Activated CD8-positive, alpha-beta T cell treated with anti-CD3 and anti-CD28 coated beads for 36 hours (primary cell): ENCODE measurements at regions not wholly inside any gene's neighbourhood (a gene's known extent, or its start where the extent isn't known, plus 50 kb on each side); places are given as distances from the start of the nearest gene placed in this dataset.

Source experiments
- ATAC-seq: fragments of 200-7000 bp; cut with Tn5 transposase; one replicate; pipeline ENCODE4 v1.10.0; 2021; ENCODE audit warnings: mild to moderate bottlenecking, moderate library complexity
- CTCF ChIA-PET: fragments of 350-600 bp; sonication (Branson Sonifier 250); formaldehyde crosslinking; loops from one replicate; lab custom pipeline; 2021; ENCODE audit warnings: antibody characterized with exemption; lab: Charles Lee
- POLR2A ChIA-PET: fragments of 350-600 bp; sonication (Branson Sonifier 250); formaldehyde crosslinking; loops from one replicate; lab custom pipeline; 2021; ENCODE audit warnings: antibody characterized with exemption; lab: Charles Lee
- DNase-seq: peaks from one replicate; pipeline ENCODE4 v3.0.0-alpha.2; 2020
- H3K27ac Mint-ChIP-seq: one replicate; pipeline ENCODE4 v1.8.0; 2021; ENCODE audit warnings: mild to moderate bottlenecking, mixed read lengths
- H3K27me3 Mint-ChIP-seq: one replicate; pipeline ENCODE4 v1.8.0; 2021; ENCODE audit warnings: mixed read lengths
- H3K36me3 Mint-ChIP-seq: one replicate; pipeline ENCODE4 v1.8.0; 2021; ENCODE audit warnings: low read depth, mixed read lengths
- H3K4me1 Mint-ChIP-seq: one replicate; pipeline ENCODE4 v1.8.0; 2021; ENCODE audit warnings: low read depth, mixed read lengths
- H3K4me3 Mint-ChIP-seq: one replicate; pipeline ENCODE4 v1.8.0; 2021; ENCODE audit warnings: mild to moderate bottlenecking, moderate library complexity, mixed read lengths
- H3K9me3 Mint-ChIP-seq: one replicate; pipeline ENCODE4 v1.8.0; 2021; ENCODE audit warnings: mixed read lengths
- CTCF ChIP-seq: fragments of 200-600 bp; IDR thresholded peaks from one replicate; pipeline ENCODE4 v1.8.0; 2022; ENCODE audit warnings: antibody characterized with exemption, mild to moderate bottlenecking
- intact Hi-C: fragments of 100-400 bp; cut with micrococcal nuclease; formaldehyde crosslinking; loops from one replicate; pipeline ENCODE4 v1.10.0; 2022

GRCh38 chr6:164122109-164122508 lies 707.6 kb downstream of the QKI start:
- Mint-ChIP-seq H3K9me3 (no peaks in the 10 kb centered on the region), H3K27ac (no peak overlapping the region), H3K36me3 (no peaks in the 10 kb centered on the region), H3K4me1 (no peaks in the 10 kb centered on the region), H3K4me3 (no peak overlapping the region), H3K27me3 (no peaks in the 10 kb centered on the region)
- no peak for ATAC-seq
- CTCF ChIA-PET: no interaction called here
- no peak for DNase-seq
- POLR2A ChIA-PET: no interaction called here
- TF ChIP-seq CTCF: no peak
- intact Hi-C loops: no loop called here

- intact Hi-C loops: no loop called here
- Mint-ChIP-seq H3K27me3 (no peaks in the 10 kb centered on the region), H3K27ac (no peak overlapping the region), H3K36me3 (no peaks in the 10 kb centered on the region), H3K4me3 (no peak overlapping the region), H3K4me1 (no peaks in the 10 kb centered on the region), H3K9me3 (no peaks in the 10 kb centered on the region)
- DNase-seq: no peak
- ChIA-PET CTCF (no interaction called here), POLR2A (no interaction called here)
- no peak for ATAC-seq
- no peak for TF ChIP-seq CTCF
Observed at GRCh38 chr6:164121527-164121926, 707.0 kb downstream of the QKI start.

- DNase-seq (no peak), ATAC-seq (no peak)
- intact Hi-C loops: no loop called here
- Mint-ChIP-seq H3K27me3 (peaks cover 8% of the 10 kb centered on the region), H3K27ac (no peak overlapping the region), H3K4me1 (no peaks in the 10 kb centered on the region), H3K4me3 (no peak overlapping the region), H3K9me3 (no peaks in the 10 kb centered on the region), H3K36me3 (no peaks in the 10 kb centered on the region)
- CTCF ChIA-PET: no interaction called here
- no peak for TF ChIP-seq CTCF
- POLR2A ChIA-PET: no interaction called here
Observed at GRCh38 chr6:164114651-164115050, 700.1 kb downstream of the QKI start.

GRCh38 chr6:164114051-164114450 lies 699.5 kb downstream of the QKI start:
- no peaks in the 10 kb centered on the region for H3K4me1 Mint-ChIP-seq
- no peak overlapping the region for H3K4me3 Mint-ChIP-seq
- no peak overlapping the region for H3K27ac Mint-ChIP-seq
- intact Hi-C loops: no loop called here
- H3K36me3 Mint-ChIP-seq: no peaks in the 10 kb centered on the region
- H3K9me3 Mint-ChIP-seq: no peaks in the 10 kb centered on the region
- ATAC-seq (no peak), DNase-seq (no peak)
- ChIA-PET CTCF (no interaction called here), POLR2A (no interaction called here)
- peaks cover 8% of the 10 kb centered on the region for H3K27me3 Mint-ChIP-seq
- TF ChIP-seq CTCF: no peak

- DNase-seq (no peak), ATAC-seq (no peak)
- peaks cover 8% of the 10 kb centered on the region for H3K27me3 Mint-ChIP-seq
- no peak for TF ChIP-seq CTCF
- ChIA-PET CTCF (no interaction called here), POLR2A (interaction anchor here (0.5 kb wide), 1 partner anchor 56 kb away, joined by 3 read pairs; no protein-coding TSS in a partner anchor)
- H3K36me3 Mint-ChIP-seq: no peaks in the 10 kb centered on the region
- intact Hi-C loops: no loop called here
- no peak overlapping the region for H3K27ac Mint-ChIP-seq
- H3K4me3 Mint-ChIP-seq: no peak overlapping the region
- H3K9me3 Mint-ChIP-seq: no peaks in the 10 kb centered on the region
- no peaks in the 10 kb centered on the region for H3K4me1 Mint-ChIP-seq
Observed at GRCh38 chr6:164113637-164114036, 699.1 kb downstream of the QKI start.
